SK-N-SH (cell line): ENCODE measurements at regions not wholly inside any gene's neighbourhood (a gene's known extent, or its start where the extent isn't known, plus 50 kb on each side); places are given as distances from the start of the nearest gene placed in this dataset.

Source experiments
- CTCF ChIP-seq: fragments of 200-600 bp; sonication (generic); IDR thresholded peaks from 2 replicates; pipeline ENCODE4 v1.6.1; 2017; ENCODE audit warnings: antibody characterized with exemption, mild to moderate bottlenecking, moderate library complexity
- EP300 ChIP-seq, 2 experiments: IDR thresholded peaks; 2 replicates each; pipeline versions ENCODE4 v1.4.0 to v1.6.1; 2012; ENCODE audit warnings: borderline replicate concordance in 1 of 2, low read depth in 1 of 2, low read length in 1 of 2
- FOXJ3 ChIP-seq: sonication (generic); formaldehyde crosslinking; IDR thresholded peaks from 2 replicates; pipeline ENCODE4 v1.5.1; 2020; ENCODE audit warnings: mild to moderate bottlenecking, missing genetic modification reagents
- GABPA ChIP-seq: IDR thresholded peaks from 2 replicates; pipeline ENCODE4 v1.4.0; 2012; ENCODE audit warnings: low read depth, mild to moderate bottlenecking
- GATA2 ChIP-seq: sonication (generic); formaldehyde crosslinking; IDR thresholded peaks from 2 replicates; pipeline ENCODE4 v1.5.0; 2020; ENCODE audit warnings: mild to moderate bottlenecking, missing genetic modification reagents
- PBX3 ChIP-seq: IDR thresholded peaks from 2 replicates; pipeline ENCODE4; 2012
- POLR2AphosphoS5 ChIP-seq: IDR thresholded peaks from 2 replicates; pipeline ENCODE4 v1.6.1; 2012; ENCODE audit warnings: low read depth, low read length
- RAD21 ChIP-seq: IDR thresholded peaks from 2 replicates; pipeline ENCODE4 v1.6.1; 2012; ENCODE audit warnings: mild to moderate bottlenecking, low read length
- REST ChIP-seq: IDR thresholded peaks from 2 replicates; pipeline ENCODE4 v1.6.1; 2012; ENCODE audit warnings: mild to moderate bottlenecking, low read depth, low read length, moderate library complexity
- SIN3A ChIP-seq: IDR thresholded peaks from 2 replicates; pipeline ENCODE4 v1.6.1; 2012; ENCODE audit warnings: low read depth, mild to moderate bottlenecking, low read length, moderate library complexity, borderline replicate concordance
- TEAD4 ChIP-seq: IDR thresholded peaks from 2 replicates; pipeline ENCODE4 v1.4.0; 2012; ENCODE audit warnings: mild to moderate bottlenecking, borderline replicate concordance; ENCODE audit not compliant: insufficient read depth
- USF2 ChIP-seq: fragments of 150-350 bp; IDR thresholded peaks from 2 replicates; pipeline ENCODE4 v1.6.1; 2017; ENCODE audit warnings: antibody characterized with exemption, low read length, low read depth, borderline replicate concordance
- YY1 ChIP-seq: IDR thresholded peaks from 2 replicates; pipeline ENCODE4 v1.4.0; 2012; ENCODE audit warnings: low read depth, mild to moderate bottlenecking
- ZBTB33 ChIP-seq: IDR thresholded peaks from 2 replicates; pipeline ENCODE4 v1.4.0; 2012; ENCODE audit warnings: low read depth, borderline replicate concordance

GRCh38 chr11:106565326-106565725 is 452.9 kb downstream of the GUCY1A2 start:
- TF ChIP-seq SIN3A (no peak), FOXJ3 (CRISPR knock-in tag) (no peak), TEAD4 (no peak), POLR2AphosphoS5 (no peak), EP300 (IDR thresholded peaks at IDR 0.05; ENCODE audit: borderline replicate concordance in 1 of 2, low read depth in 1 of 2, low read length in 1 of 2) (no peak), CTCF (no peak), GATA2 (CRISPR knock-in tag) (no peak), YY1 (no peak), GABPA (no peak), RAD21 (no peak), USF2 (no peak), ZBTB33 (no peak), PBX3 (no peak), REST (no peak)
